A673 (cell line): ENCODE measurements at regions not wholly inside any gene's neighbourhood (a gene's known extent, or its start where the extent isn't known, plus 50 kb on each side); places are given as distances from the start of the nearest gene placed in this dataset.

Experiments used
- BruUV-seq: library from RNA; stranded (reverse); fragments of 400-500 nt; replicated peaks from 2 replicates; lab custom pipeline; 2021; lab: Mats Ljungman, UMichigan
- CTCF ChIA-PET: fragments of 300-600 bp; sonication (Branson Sonifier 250); formaldehyde crosslinking; loops from one replicate; lab custom pipeline; 2022; ENCODE audit warnings: antibody characterized with exemption; lab: Charles Lee
- POLR2A ChIA-PET: fragments of 300-600 bp; sonication (Branson Sonifier 250); formaldehyde crosslinking; loops from one replicate; lab custom pipeline; 2022; ENCODE audit warnings: antibody characterized with exemption; ENCODE audit not compliant: low non-redundant PET; lab: Charles Lee
- DNase-seq: peaks from one replicate; pipeline ENCODE4 v3.0.0-alpha.2; 2015; ENCODE audit warnings: low spot score
- H3K27ac ChIP-seq: fragments of 200-600 bp; sonication (generic); 2 replicates; pipeline ENCODE4 v1.5.1; 2016; ENCODE audit warnings: mixed run types, low read depth, mild to moderate bottlenecking, mixed read lengths, antibody characterized with exemption, low read length; ENCODE audit not compliant: poor library complexity, severe bottlenecking
- H3K27me3 ChIP-seq: fragments of 200-600 bp; sonication (generic); replicated peaks from 2 replicates; pipeline ENCODE4 v1.6.1; 2017; ENCODE audit warnings: mixed run types, low read depth, mild to moderate bottlenecking, mixed read lengths, antibody characterized with exemption, low read length; ENCODE audit not compliant: insufficient read depth, poor library complexity
- H3K36me3 ChIP-seq: fragments of 200-600 bp; sonication (generic); 2 replicates; pipeline ENCODE4 v1.6.1; 2016; ENCODE audit warnings: mixed run types, mild to moderate bottlenecking, mixed read lengths, antibody characterized with exemption, low read length; ENCODE audit not compliant: insufficient read depth, poor library complexity, severe bottlenecking
- H3K4me1 ChIP-seq: fragments of 200-600 bp; sonication (generic); 2 replicates; pipeline ENCODE4 v1.6.1; 2017; ENCODE audit warnings: mixed run types, mild to moderate bottlenecking, mixed read lengths, antibody characterized with exemption, low read length; ENCODE audit not compliant: insufficient read depth, poor library complexity, severe bottlenecking
- H3K4me3 ChIP-seq: fragments of 200-600 bp; sonication (generic); 2 replicates; pipeline ENCODE4 v1.5.1; 2016; ENCODE audit warnings: low read depth, mixed run types, mild to moderate bottlenecking, mixed read lengths, low read length; ENCODE audit not compliant: poor library complexity, severe bottlenecking
- H3K9me3 ChIP-seq: fragments of 200-600 bp; sonication (generic); 2 replicates; pipeline ENCODE4 v1.6.1; 2016; ENCODE audit warnings: mixed run types, low read depth, mild to moderate bottlenecking, mixed read lengths, antibody characterized with exemption, low read length; ENCODE audit not compliant: poor library complexity, severe bottlenecking
- EZH2 ChIP-seq: fragments of 200-600 bp; sonication (generic); IDR thresholded peaks from 2 replicates; pipeline ENCODE4 v1.6.1; 2017; ENCODE audit warnings: borderline replicate concordance, low read depth, mild to moderate bottlenecking, mixed read lengths, antibody characterized with exemption, low read length; ENCODE audit not compliant: poor library complexity, severe bottlenecking
- intact Hi-C: fragments of 100-400 bp; cut with micrococcal nuclease; formaldehyde crosslinking; loops from one replicate; pipeline ENCODE4 v1.10.0; 2022; ENCODE audit not compliant: unreplicated experiment
- TF ChIP-seq, protein P1 (sequence below): fragments of 300-800, 200-600 bp; sonication (generic); conservative IDR thresholded peaks from 2 replicates; pipeline ENCODE4 v1.5.1; 2017; ENCODE audit warnings: low read depth, mild to moderate bottlenecking, antibody characterized with exemption, low read length, moderate library complexity, mixed read lengths

DNA sequence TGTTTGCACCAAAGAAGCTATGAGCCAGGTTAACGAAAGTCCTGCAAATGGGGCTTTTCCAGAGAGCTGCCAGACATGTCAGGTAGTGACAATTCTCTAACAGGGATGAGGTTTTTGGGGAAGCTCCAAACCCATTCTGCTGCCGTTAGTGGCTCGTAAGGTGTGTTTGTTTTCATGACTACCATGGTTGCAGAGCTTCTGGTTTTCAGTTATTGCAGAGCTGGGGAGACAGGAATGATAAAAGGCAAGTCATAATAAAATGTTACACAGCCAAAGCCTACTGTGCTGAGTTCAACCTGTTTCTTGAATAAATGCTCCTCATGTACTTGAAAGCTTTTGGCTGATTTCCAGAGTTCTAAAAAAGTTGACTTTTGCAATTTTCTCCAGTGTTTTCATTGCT is 209.2 kb upstream of the STK17B start:
- CTCF ChIA-PET = no interaction called here
- no peak overlapping the region for H3K4me3 ChIP-seq
- no TSS peak for BruUV-seq
- no peaks in the 10 kb centered on the region for H3K4me1 ChIP-seq
- H3K27me3 ChIP-seq = no peaks in the 10 kb centered on the region
- intact Hi-C loops = no loop called here
- POLR2A ChIA-PET = no interaction called here
- TF ChIP-seq, protein P1, sequence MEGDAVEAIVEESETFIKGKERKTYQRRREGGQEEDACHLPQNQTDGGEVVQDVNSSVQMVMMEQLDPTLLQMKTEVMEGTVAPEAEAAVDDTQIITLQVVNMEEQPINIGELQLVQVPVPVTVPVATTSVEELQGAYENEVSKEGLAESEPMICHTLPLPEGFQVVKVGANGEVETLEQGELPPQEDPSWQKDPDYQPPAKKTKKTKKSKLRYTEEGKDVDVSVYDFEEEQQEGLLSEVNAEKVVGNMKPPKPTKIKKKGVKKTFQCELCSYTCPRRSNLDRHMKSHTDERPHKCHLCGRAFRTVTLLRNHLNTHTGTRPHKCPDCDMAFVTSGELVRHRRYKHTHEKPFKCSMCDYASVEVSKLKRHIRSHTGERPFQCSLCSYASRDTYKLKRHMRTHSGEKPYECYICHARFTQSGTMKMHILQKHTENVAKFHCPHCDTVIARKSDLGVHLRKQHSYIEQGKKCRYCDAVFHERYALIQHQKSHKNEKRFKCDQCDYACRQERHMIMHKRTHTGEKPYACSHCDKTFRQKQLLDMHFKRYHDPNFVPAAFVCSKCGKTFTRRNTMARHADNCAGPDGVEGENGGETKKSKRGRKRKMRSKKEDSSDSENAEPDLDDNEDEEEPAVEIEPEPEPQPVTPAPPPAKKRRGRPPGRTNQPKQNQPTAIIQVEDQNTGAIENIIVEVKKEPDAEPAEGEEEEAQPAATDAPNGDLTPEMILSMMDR = no peak
- no peak for TF ChIP-seq EZH2
- H3K27ac ChIP-seq = no peak overlapping the region
- no peaks in the 10 kb centered on the region for H3K9me3 ChIP-seq
- DNase-seq = no peak
- H3K36me3 ChIP-seq = no peaks in the 10 kb centered on the region

DNA sequence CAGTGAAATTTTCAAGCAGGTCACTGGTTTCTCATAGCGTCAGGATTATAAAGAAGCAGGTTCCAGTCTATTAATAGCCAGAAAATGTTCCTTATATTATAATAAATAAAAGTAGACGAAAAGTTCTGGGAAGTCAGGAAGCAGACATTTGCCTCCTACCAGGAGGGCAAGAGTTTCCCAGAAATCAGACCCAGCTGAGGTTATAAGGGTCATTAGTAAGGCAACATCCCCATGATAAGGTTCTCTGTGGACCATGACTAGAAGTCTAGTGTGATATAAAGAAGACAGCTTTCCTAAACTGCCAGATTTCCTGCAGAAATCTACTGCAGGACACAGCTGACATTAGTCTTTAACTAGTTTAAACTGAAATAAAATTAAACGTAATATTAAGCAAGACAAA is 210.1 kb upstream of the STK17B start:
- Histone ChIP-seq H3K4me1 (no peaks in the 10 kb centered on the region), H3K9me3 (no peaks in the 10 kb centered on the region), H3K27me3 (no peaks in the 10 kb centered on the region), H3K4me3 (no peak overlapping the region), H3K27ac (no peak overlapping the region), H3K36me3 (no peaks in the 10 kb centered on the region)
- intact Hi-C loops = no loop called here
- TF ChIP-seq, protein P1 = no peak
- TF ChIP-seq EZH2 = no peak
- CTCF ChIA-PET = no interaction called here
- no peak for DNase-seq
- BruUV-seq = no TSS peak
- POLR2A ChIA-PET = no interaction called here

DNA sequence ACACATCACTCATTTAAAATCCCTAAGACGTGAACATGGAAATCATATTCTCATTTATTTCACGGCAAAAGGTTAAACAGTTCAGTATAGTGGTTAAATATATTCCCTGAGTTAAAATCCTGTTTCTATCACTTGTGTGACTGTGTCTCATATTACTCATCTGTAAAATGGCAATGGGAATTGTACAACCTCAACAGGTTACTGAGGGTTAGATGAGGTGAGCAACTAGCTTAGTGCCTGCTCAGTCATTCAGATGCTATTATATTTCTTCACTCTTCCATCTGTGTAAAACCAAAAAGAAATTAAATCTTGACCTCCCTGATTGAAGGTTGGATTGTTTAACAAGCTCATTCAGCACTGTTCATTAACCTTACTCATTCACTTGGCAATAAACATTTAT is 212.4 kb upstream of the STK17B start:
- ChIA-PET POLR2A (no interaction called here), CTCF (no interaction called here)
- TF ChIP-seq, protein P1 = no peak
- no peak for TF ChIP-seq EZH2
- Histone ChIP-seq H3K9me3 (no peaks in the 10 kb centered on the region), H3K36me3 (no peaks in the 10 kb centered on the region), H3K27me3 (no peaks in the 10 kb centered on the region), H3K4me1 (no peaks in the 10 kb centered on the region), H3K27ac (no peak overlapping the region), H3K4me3 (no peak overlapping the region)
- intact Hi-C loops = no loop called here
- BruUV-seq = no TSS peak
- no peak for DNase-seq
